Mesendoderm (in vitro differentiated cells): ENCODE measurements at regions not wholly inside any gene's neighbourhood (a gene's known extent, or its start where the extent isn't known, plus 50 kb on each side); places are given as distances from the start of the nearest gene placed in this dataset.

Source experiments
- DNase-seq: peaks from one replicate; pipeline ENCODE4 v3.0.0; 2013
- H2AK5ac ChIP-seq: 2 replicates; pipeline ENCODE4 v1.6.1; 2013; ENCODE audit warnings: low read length, inconsistent platforms
- H2BK120ac ChIP-seq: 2 replicates; pipeline ENCODE4 v1.6.1; 2013; ENCODE audit warnings: low read depth, mild to moderate bottlenecking, low read length, moderate library complexity, mixed read lengths
- H2BK15ac ChIP-seq: replicated peaks from 2 replicates; pipeline ENCODE4 v1.6.1; 2013; ENCODE audit warnings: low read depth, mild to moderate bottlenecking, moderate library complexity
- H2BK5ac ChIP-seq: 2 replicates; pipeline ENCODE4 v1.6.1; 2013; ENCODE audit warnings: low read length, inconsistent platforms
- H3K18ac ChIP-seq: 2 replicates; pipeline ENCODE4 v1.6.1; 2013; ENCODE audit warnings: mild to moderate bottlenecking, low read length, mixed read lengths
- H3K23ac ChIP-seq: one replicate; pipeline ENCODE4 v1.6.1; 2013; ENCODE audit warnings: low read length
- H3K27ac ChIP-seq: 2 replicates; pipeline ENCODE4 v1.5.1; 2013; ENCODE audit warnings: low read depth, mild to moderate bottlenecking, inconsistent platforms, low read length, moderate library complexity
- H3K27me3 ChIP-seq: 2 replicates; pipeline ENCODE4 v1.6.1; 2013; ENCODE audit warnings: low read length, control low read depth, mild to moderate bottlenecking, inconsistent platforms; ENCODE audit not compliant: insufficient read depth, poor library complexity
- H3K36me3 ChIP-seq: 2 replicates; pipeline ENCODE4 v1.6.1; 2013; ENCODE audit warnings: low read length, inconsistent platforms; ENCODE audit not compliant: control insufficient read depth, insufficient read depth
- H3K4ac ChIP-seq: one replicate; pipeline ENCODE4 v1.6.1; 2013; ENCODE audit warnings: low read depth, mild to moderate bottlenecking, low read length, moderate library complexity
- H3K4me1 ChIP-seq: 2 replicates; pipeline ENCODE4 v1.6.1; 2013; ENCODE audit warnings: low read depth, low read length, inconsistent platforms; ENCODE audit not compliant: control insufficient read depth
- H3K4me2 ChIP-seq: 2 replicates; pipeline ENCODE4 v1.6.1; 2013; ENCODE audit warnings: low read length
- H3K4me3 ChIP-seq: 2 replicates; pipeline ENCODE4 v1.5.1; 2013; ENCODE audit warnings: mild to moderate bottlenecking, low read length
- H3K56ac ChIP-seq: one replicate; pipeline ENCODE4 v1.6.1; 2013; ENCODE audit warnings: low read length
- H3K79me1 ChIP-seq: 2 replicates; pipeline ENCODE4 v1.6.1; 2013; ENCODE audit warnings: low read length, inconsistent platforms
- H3K79me2 ChIP-seq: 2 replicates; pipeline ENCODE4 v1.6.1; 2013; ENCODE audit warnings: mild to moderate bottlenecking, low read length; ENCODE audit not compliant: control insufficient read depth, insufficient read depth
- H3K9ac ChIP-seq: 2 replicates; pipeline ENCODE4 v1.6.1; 2013; ENCODE audit warnings: low read length, inconsistent platforms
- H4K5ac ChIP-seq: one replicate; pipeline ENCODE4 v1.6.1; 2013; ENCODE audit warnings: low read length
- H4K8ac ChIP-seq: one replicate; pipeline ENCODE4 v1.6.1; 2013; ENCODE audit warnings: low read depth, mild to moderate bottlenecking, control low read depth, low read length, moderate library complexity
- WGBS: extraction: QIAGEN DNeasy Blood & Tissue Kit; methylation state at CpG from one replicate; pipeline ENCODE4 v1.1.7; 2013; ENCODE audit warnings: low lambda C conversion rate, missing lambda C conversion rate; ENCODE audit not compliant: insufficient coverage; ENCODE audit errors: extremely low coverage; 5-methylcytosine and 5-hydroxymethylcytosine counted together

DNA sequence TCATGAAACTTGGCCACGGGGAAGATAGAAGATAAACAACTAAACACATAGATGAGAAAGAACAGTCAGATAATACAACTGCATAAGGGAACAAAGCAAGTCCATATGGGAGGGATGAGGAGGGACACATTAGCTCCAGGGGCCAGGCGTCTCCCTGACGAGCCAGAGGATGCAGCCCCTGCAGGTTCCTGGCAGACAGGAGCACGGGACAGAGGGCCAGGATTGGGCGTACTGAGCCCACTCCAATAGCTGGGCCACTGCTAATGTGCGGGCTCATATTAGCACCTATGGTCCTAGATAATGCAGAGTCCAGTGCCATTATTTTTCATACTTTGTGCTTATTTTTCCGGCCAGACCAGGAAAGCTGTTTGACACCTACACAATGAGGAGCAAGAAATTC is 182.9 kb downstream of the ANKRD60 start:
- Histone ChIP-seq H3K79me2 (no peaks in the 10 kb centered on the region), H3K27ac (no peak overlapping the region), H2BK15ac (no peak overlapping the region), H2BK120ac (no peak overlapping the region), H3K27me3 (no peaks in the 10 kb centered on the region), H3K79me1 (no peaks in the 10 kb centered on the region), H3K9ac (no peak overlapping the region), H4K8ac (no peak overlapping the region), H3K4me2 (no peak overlapping the region), H3K56ac (no peak overlapping the region), H4K5ac (no peak overlapping the region), H2BK5ac (no peak overlapping the region), H3K4me1 (no peaks in the 10 kb centered on the region), H3K18ac (no peak overlapping the region), H2AK5ac (no peak overlapping the region), H3K36me3 (no peaks in the 10 kb centered on the region), H3K4me3 (no peak overlapping the region), H3K23ac (no peak overlapping the region), H3K4ac (no peak overlapping the region)
- DNase-seq = no peak
- WGBS = no CpG with 5 or more reads among the region's 7 CpGs

DNA sequence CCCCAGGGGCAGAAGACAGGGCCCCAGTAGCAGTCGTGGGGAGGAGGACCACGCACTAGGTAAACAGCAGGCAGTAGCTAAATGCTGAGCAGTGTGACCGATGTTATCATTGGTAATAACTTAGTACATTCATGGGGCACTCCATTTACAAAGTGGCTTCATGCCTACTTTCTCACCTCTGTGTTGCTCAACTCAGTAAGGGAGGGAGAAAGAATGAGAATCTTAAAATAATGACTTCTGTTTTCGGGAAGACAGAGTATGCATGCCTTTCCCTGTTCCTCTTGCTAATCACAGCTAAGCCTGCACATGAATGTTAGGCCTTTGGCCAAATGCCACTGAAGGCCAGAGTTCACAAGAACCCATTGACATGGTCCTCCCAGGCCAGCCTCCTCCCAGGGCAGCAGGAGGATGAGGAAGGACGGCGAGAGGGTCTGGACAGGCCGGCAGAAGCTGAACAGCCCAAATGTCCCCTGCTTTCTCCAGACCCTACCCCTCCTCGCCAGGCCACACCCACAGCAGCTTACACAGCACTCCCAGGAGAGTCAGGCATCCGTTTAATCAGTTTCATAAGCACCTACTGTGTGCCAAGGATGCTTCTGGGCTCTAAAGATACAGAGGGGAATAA is 183.4 kb downstream of the ANKRD60 start:
- WGBS = no CpG with 5 or more reads among the region's 9 CpGs
- Histone ChIP-seq H3K4ac (no peak overlapping the region), H3K18ac (no peak overlapping the region), H3K4me1 (no peaks in the 10 kb centered on the region), H3K27ac (no peak overlapping the region), H2BK120ac (no peak overlapping the region), H3K23ac (no peak overlapping the region), H2BK15ac (no peak overlapping the region), H2AK5ac (no peak overlapping the region), H3K4me3 (no peak overlapping the region), H2BK5ac (no peak overlapping the region), H4K8ac (no peak overlapping the region), H3K27me3 (no peaks in the 10 kb centered on the region), H3K36me3 (no peaks in the 10 kb centered on the region), H4K5ac (no peak overlapping the region), H3K79me1 (no peaks in the 10 kb centered on the region), H3K56ac (no peak overlapping the region), H3K4me2 (no peak overlapping the region), H3K9ac (no peak overlapping the region), H3K79me2 (no peaks in the 10 kb centered on the region)
- no peak for DNase-seq

DNA sequence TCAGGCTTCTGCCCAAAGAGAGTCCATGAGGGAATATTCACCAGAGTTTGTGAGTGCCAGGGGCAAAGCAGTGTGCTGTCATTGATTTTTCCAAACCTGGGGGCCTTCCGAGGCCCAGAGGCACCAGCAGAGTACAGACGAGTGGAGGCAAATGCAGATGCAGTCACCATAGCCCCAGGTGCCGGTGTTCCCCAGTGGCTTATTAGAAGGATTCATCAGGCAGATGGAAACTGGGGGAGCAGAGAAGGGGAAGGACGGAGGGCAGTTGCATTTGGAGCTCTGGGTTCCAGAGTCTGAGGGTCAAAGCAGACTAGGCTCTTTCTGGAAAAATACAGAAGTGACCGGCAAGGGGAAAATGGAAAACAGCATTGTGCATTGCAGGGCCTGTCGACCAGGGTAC is 184.2 kb downstream of the ANKRD60 start:
- Histone ChIP-seq H2AK5ac (no peak overlapping the region), H3K56ac (no peak overlapping the region), H3K27ac (no peak overlapping the region), H3K27me3 (no peaks in the 10 kb centered on the region), H2BK120ac (no peak overlapping the region), H3K79me2 (no peaks in the 10 kb centered on the region), H3K9ac (no peak overlapping the region), H3K4ac (no peak overlapping the region), H4K8ac (no peak overlapping the region), H3K4me2 (no peak overlapping the region), H3K4me1 (no peaks in the 10 kb centered on the region), H3K23ac (no peak overlapping the region), H2BK15ac (no peak overlapping the region), H3K18ac (no peak overlapping the region), H3K36me3 (no peaks in the 10 kb centered on the region), H2BK5ac (no peak overlapping the region), H3K79me1 (no peaks in the 10 kb centered on the region), H4K5ac (no peak overlapping the region), H3K4me3 (no peak overlapping the region)
- no CpG with 5 or more reads among the region's 6 CpGs for WGBS
- no peak for DNase-seq

DNA sequence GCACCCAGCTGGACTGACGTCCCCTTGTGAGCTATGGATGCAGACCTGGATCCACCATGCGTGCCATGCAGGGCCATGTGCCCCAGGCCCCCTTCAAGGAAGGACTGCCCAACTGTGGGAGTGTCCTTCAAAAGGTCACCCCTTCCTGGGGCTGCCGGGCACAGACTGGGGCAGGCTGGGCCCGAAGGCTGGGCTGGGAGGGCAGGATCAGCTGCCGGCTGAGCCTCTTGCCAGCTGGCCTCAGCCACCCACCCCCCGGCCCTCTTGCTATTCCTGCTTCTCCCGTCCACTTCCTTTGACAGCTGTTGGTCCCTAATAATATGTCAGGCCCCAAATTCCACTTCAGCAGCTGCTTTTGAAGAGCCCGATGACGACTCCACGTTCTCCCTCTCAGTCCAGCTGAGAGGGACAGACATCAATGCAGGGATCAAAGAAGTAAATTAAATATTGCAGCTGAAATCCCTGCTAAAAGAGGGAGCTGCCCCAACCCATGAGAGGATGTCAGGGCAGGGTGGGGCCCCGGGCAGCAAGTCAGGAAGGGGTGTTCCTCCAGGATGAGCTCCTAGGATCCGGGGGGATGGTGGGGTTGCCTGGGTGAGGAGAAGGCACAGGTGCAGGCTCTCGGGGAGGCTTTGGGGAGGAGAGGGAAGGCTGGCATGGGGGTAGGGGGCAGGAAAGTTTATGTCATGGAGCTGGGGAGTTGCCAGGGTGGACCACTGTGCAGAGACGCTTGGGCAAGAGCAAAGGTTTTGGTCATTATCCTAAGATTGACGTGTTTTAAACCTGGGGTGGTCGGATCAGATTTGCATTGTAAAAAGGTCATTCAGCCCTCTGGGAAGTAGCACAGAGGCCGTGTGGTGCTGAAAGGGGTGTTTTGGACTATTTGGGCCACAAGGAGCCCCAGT is 185.0 kb downstream of the ANKRD60 start:
- Histone ChIP-seq H3K9ac (no peak overlapping the region), H3K4me2 (no peak overlapping the region), H3K23ac (no peak overlapping the region), H3K4ac (no peak overlapping the region), H3K4me1 (no peaks in the 10 kb centered on the region), H3K4me3 (no peak overlapping the region), H3K18ac (no peak overlapping the region), H3K79me2 (no peaks in the 10 kb centered on the region), H4K5ac (no peak overlapping the region), H3K27ac (no peak overlapping the region), H3K36me3 (no peaks in the 10 kb centered on the region), H3K27me3 (no peaks in the 10 kb centered on the region), H3K79me1 (no peaks in the 10 kb centered on the region), H3K56ac (no peak overlapping the region), H2BK120ac (no peak overlapping the region), H2AK5ac (no peak overlapping the region), H2BK5ac (no peak overlapping the region), H4K8ac (no peak overlapping the region), H2BK15ac (no peak overlapping the region)
- WGBS = no CpG with 5 or more reads among the region's 17 CpGs
- DNase-seq = no peak

DNA sequence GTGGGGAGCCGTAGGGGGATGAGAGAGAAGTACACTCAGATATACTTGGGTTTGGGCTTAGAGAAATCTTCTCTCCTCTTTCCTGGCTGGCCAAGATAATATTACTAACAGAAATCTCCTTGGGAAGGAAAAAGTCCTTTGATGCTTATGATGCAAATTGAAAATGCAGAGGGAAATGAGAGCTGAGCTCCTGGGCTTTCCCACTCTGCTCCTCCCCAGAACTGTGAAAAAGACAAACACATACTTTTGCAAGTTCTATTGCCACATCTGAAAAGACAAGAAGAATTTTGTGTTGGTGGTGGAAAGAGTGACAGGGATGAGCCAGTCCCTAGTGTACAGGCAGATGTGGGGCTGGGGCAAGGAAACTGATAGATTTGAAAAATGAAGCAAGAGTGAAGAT is 185.9 kb downstream of the ANKRD60 start:
- H3K4ac ChIP-seq = no peak overlapping the region
- H3K27me3 ChIP-seq = no peaks in the 10 kb centered on the region
- H3K36me3 ChIP-seq = no peaks in the 10 kb centered on the region
- no peaks in the 10 kb centered on the region for H3K4me1 ChIP-seq
- WGBS = no CpG with 5 or more reads among the region's 1 CpG
- H3K18ac ChIP-seq = no peak overlapping the region
- no peaks in the 10 kb centered on the region for H3K79me2 ChIP-seq
- no peak overlapping the region for H3K56ac ChIP-seq
- no peak overlapping the region for H4K5ac ChIP-seq
- H3K4me3 ChIP-seq = no peak overlapping the region
- no peak overlapping the region for H3K4me2 ChIP-seq
- no peak overlapping the region for H3K27ac ChIP-seq
- H3K9ac ChIP-seq = no peak overlapping the region
- no peak overlapping the region for H2AK5ac ChIP-seq
- no peak overlapping the region for H3K23ac ChIP-seq
- no peak overlapping the region for H2BK5ac ChIP-seq
- no peaks in the 10 kb centered on the region for H3K79me1 ChIP-seq
- no peak overlapping the region for H2BK15ac ChIP-seq
- no peak overlapping the region for H2BK120ac ChIP-seq
- DNase-seq = no peak
- no peak overlapping the region for H4K8ac ChIP-seq
